ENCODE measurements at regions not wholly inside any gene's neighbourhood (a gene's known extent, or its start where the extent isn't known, plus 50 kb on each side); places are given as distances from the start of the nearest gene placed in this dataset.

GRCh38 chr13:44757671-44758070, 181.5 kb upstream of the TSC22D1 start:
- Histone ChIP-seq H3K27ac (ENCODE audit: low read depth, low read length) (no peak overlapping the region), H4K91ac (replicated peaks; ENCODE audit: insufficient read length, low read length) (no peak overlapping the region), H2AK5ac (ENCODE audit: low read depth, low read length) (no peak overlapping the region), H3K14ac (ENCODE audit: insufficient read length) (no peak overlapping the region), H3K79me1 (ENCODE audit: low read depth, low read length) (no peaks in the 10 kb centered on the region), H3K4me1 (replicated peaks in 1 of 4; ENCODE audit: control insufficient read depth in 3 of 4, insufficient read depth in 4 of 4, low read length in 3 of 4) (peaks cover 0 to 5% (median 0%) of the 10 kb centered on the region in 4 experiments; a peak in 1 of 7 replicates), H3K36me3 (ENCODE audit: control insufficient read depth in 2 of 4, insufficient read depth in 4 of 4, low read length in 3 of 4) (no peaks in the 10 kb centered on the region), H2AFZ (ENCODE audit: low read length) (no peak overlapping the region), H3K9ac (replicated peaks in 1 of 4; ENCODE audit: extremely low read depth in 1 of 4, low read depth in 3 of 4, low read length in 3 of 4) (no peak overlapping the region), H3K18ac (ENCODE audit: extremely low read depth, low read length) (no peak overlapping the region), H3K79me2 (ENCODE audit: control insufficient read depth in 1 of 2, insufficient read depth in 2 of 2, low read length in 2 of 2) (no peaks in the 10 kb centered on the region), H4K5ac (ENCODE audit: insufficient read length, low read depth, low read length) (no peak overlapping the region), H2BK120ac (replicated peaks; ENCODE audit: low read depth, low read length) (no peak overlapping the region), H3K23me2 (ENCODE audit: low read depth, low read length) (no peaks in the 10 kb centered on the region; the same call in 1 of the 2 replicates), H2BK12ac (ENCODE audit: low read depth, low read length) (no peak overlapping the region), H3K4me3 (ENCODE audit: extremely low read depth in 1 of 4, insufficient read depth in 2 of 4, low read depth in 3 of 4, low read length in 4 of 4) (no peak overlapping the region), H3K27me3 (replicated peaks in 1 of 4; ENCODE audit: control insufficient read depth in 3 of 4, extremely low read depth in 1 of 4, insufficient read depth in 3 of 4, low read length in 3 of 4) (no peaks in the 10 kb centered on the region), H3K56ac (replicated peaks; ENCODE audit: insufficient read length, low read depth, low read length) (no peak overlapping the region), H2BK5ac (ENCODE audit: low read depth, low read length) (no peak overlapping the region), H3K23ac (ENCODE audit: insufficient read length) (no peak overlapping the region), H3K4me2 (ENCODE audit: insufficient read depth in 1 of 2, low read depth in 2 of 2, low read length in 2 of 2) (no peak overlapping the region), H4K8ac (ENCODE audit: extremely low read depth, insufficient read depth, low read length) (no peak overlapping the region), H2BK15ac (ENCODE audit: low read length) (no peak overlapping the region), H2BK20ac (ENCODE audit: low read length) (no peak overlapping the region), H3K9me3 (ENCODE audit: insufficient read depth in 2 of 2, low read depth in 1 of 2, low read length in 1 of 2) (no peaks in the 10 kb centered on the region), H3K4ac (replicated peaks; ENCODE audit: insufficient read length, low read depth, low read length) (no peak overlapping the region), H4K20me1 (replicated peaks in 1 of 2; ENCODE audit: control insufficient read depth in 1 of 2, insufficient read depth in 2 of 2, low read length in 2 of 2) (no peaks in the 10 kb centered on the region)
- DNase-seq (ENCODE audit: low read depth in 1 of 2, low spot score in 2 of 2) (no peak), FAIRE-seq (no peak)
- TF ChIP-seq SP4 (IDR thresholded peaks at IDR 0.05; ENCODE audit: low read length) (no peak), TAF7 (optimal IDR thresholded peaks at IDR 0.05; ENCODE audit: borderline replicate concordance, low read depth, low read length) (no peak), PHF8 (conservative IDR thresholded peaks at IDR 0.05; ENCODE audit: low read depth, low read length) (no peak)
- ChIA-PET CTCF (ENCODE audit: partially characterized antibody) (no interaction called here), POLR2A (ENCODE audit: partially characterized antibody) (no interaction called here)
- WGBS, 2 experiments (ENCODE audit: extremely low coverage in 1 of 2, insufficient coverage in 1 of 2, insufficient read length in 1 of 2, insufficient replicate concordance in 2 of 2, low coverage in 1 of 2, low lambda C conversion rate in 2 of 2, missing lambda C conversion rate in 1 of 2): 89% methylated on average over 3 of the region's 3 CpGs; no CpG with 5 or more reads in 1 of the 2 experiments
